D721Med (cell line): ENCODE measurements at regions not wholly inside any gene's neighbourhood (a gene's known extent, or its start where the extent isn't known, plus 50 kb on each side); places are given as distances from the start of the nearest gene placed in this dataset.
"Not testable (repeated sequence)": the region's sequence is repeated elsewhere in the genome, so short reads cannot be mapped to it uniquely, and the experiment has no call there.

Experiments
- DNase-seq: peaks from one replicate; pipeline ENCODE4 v3.0.0; 2011; ENCODE audit warnings: low spot score; ENCODE audit not compliant: insufficient read length
- FAIRE-seq: peaks from 2 replicates; lab custom pipeline; 2011; peaks lifted over from hg19 to GRCh38; lab: Jason Lieb, UNC
- TF ChIP-seq, protein P1 (sequence below): IDR thresholded peaks from 2 replicates; pipeline ENCODE4 v1.5.1; 2012; ENCODE audit warnings: mild to moderate bottlenecking, control low read depth; ENCODE audit not compliant: insufficient read depth; ENCODE audit errors: missing control alignments

DNA sequence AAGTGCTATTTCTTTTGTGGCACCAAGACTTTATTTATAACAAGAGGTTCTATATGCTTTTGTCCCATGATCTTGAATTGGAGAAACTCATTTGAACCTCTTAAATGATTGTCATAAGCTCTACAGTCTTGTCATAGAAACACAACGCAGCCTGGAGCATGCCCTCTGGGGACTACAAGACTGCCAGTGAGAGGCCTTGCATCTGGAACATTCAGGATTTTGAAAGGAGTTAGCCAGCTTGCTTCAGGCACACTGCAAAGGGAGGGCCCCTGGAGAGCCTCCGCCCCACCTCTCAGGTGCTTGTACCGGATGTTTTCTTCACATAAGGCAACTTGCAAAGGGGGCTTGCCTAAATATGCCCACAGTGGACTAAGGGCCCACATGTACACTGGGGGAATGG, 130.5 kb downstream of the LIG4 start:
- FAIRE-seq: no peak
- no peak for DNase-seq
- TF ChIP-seq, protein P1, sequence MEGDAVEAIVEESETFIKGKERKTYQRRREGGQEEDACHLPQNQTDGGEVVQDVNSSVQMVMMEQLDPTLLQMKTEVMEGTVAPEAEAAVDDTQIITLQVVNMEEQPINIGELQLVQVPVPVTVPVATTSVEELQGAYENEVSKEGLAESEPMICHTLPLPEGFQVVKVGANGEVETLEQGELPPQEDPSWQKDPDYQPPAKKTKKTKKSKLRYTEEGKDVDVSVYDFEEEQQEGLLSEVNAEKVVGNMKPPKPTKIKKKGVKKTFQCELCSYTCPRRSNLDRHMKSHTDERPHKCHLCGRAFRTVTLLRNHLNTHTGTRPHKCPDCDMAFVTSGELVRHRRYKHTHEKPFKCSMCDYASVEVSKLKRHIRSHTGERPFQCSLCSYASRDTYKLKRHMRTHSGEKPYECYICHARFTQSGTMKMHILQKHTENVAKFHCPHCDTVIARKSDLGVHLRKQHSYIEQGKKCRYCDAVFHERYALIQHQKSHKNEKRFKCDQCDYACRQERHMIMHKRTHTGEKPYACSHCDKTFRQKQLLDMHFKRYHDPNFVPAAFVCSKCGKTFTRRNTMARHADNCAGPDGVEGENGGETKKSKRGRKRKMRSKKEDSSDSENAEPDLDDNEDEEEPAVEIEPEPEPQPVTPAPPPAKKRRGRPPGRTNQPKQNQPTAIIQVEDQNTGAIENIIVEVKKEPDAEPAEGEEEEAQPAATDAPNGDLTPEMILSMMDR: no peak

DNA sequence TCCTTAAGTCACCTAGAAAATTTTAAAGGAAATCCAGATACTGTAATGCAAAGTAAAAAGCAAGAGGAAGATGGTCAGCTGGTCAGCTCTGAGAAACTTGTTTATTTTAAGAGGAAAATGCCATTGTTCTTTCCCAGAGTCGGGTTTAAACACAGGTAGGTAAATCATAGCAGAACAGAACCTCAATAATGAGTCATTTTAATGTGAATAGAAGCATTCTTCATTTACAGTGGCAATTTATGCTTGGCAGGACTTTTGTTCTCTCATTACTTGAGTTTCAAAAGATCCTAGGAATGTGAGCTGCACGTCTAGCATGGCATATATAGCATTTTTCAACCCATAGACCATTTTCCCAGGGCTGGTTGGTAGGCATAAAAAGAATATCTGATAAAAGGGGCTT, 132.3 kb downstream of the LIG4 start:
- TF ChIP-seq, protein P1: no peak
- DNase-seq (no peak), FAIRE-seq (no peak)

DNA sequence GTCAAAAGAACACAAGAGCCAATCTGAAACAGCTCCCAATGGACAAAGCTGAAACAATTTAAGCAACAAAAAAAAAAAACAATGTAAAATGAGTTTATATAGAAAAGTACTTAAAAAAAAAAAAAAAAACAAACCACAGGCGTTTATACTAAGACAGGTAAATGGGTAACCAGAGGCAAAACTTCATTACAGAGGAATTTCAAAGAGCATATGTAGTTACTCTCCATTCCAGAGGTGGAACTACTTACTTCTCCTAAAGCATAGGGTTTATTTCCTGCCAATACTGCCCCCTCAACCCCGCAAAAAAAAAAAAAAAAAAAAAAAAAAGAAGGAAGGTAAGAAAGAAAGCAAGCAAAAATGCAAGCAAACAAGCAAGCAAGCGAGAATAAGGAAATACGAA, 132.9 kb downstream of the LIG4 start:
- FAIRE-seq: no peak
- DNase-seq: no peak
- TF ChIP-seq, protein P1: no peak

DNA sequence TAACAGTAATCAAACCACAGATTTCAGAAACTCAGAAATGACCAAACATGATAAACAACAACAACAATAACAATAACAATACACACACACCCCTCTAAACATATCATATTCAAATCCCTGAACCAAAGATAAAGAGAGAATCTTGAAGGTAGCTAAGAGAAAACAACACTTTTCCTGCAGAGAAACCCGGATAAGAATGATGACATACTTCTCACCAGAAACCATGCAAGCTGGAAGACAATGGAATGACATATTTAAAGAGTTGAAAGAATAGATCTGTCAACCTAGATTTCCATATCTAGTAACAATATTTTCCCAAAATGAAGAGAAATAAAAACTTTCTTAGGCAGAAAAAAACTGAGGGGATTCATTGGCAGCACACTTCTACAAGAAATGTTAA, 138.1 kb downstream of the LIG4 start:
- TF ChIP-seq, protein P1: no peak
- no peak for FAIRE-seq
- DNase-seq: no peak

DNA sequence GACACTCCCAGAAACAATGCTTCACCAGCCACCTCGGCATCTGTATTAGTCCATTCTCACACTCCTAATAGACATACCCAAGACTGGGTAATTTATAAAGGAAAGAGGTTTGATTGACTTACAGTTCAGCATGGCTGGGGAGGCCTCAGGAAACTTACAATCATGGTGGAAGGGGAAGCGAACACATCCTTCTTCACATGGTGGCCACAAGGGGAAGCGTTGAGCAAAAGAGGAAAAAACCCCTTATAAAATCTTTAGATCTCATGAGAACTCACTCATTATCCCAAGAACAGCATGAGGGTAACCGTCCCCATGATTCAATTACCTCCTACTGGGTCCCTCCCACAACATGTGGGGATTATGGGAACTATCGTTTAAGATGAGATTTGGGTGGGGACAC, 140.9 kb downstream of the LIG4 start:
- DNase-seq, FAIRE-seq: not testable (repeated sequence)

DNA sequence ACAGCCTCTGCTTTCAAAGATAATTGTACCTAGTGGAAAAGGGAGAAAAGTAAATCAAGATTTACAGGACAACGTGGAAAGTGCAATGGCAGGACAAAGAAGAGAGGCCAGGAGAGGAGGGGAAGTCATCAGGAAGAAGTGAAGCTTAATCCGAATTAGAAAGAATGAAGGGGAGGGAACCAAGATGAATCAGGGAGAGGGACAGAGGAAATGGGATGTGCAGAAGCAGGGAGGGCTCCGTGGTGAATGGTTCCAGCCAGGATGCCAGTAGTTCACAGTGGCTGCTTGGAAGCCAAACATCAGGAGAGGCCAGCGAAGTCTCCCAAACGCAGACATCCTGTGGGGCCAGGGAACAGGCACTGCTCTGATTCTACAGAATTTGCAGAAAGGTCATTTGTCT, 144.4 kb downstream of the LIG4 start:
- DNase-seq (no peak), FAIRE-seq (no peak)
- TF ChIP-seq, protein P1: no peak

DNA sequence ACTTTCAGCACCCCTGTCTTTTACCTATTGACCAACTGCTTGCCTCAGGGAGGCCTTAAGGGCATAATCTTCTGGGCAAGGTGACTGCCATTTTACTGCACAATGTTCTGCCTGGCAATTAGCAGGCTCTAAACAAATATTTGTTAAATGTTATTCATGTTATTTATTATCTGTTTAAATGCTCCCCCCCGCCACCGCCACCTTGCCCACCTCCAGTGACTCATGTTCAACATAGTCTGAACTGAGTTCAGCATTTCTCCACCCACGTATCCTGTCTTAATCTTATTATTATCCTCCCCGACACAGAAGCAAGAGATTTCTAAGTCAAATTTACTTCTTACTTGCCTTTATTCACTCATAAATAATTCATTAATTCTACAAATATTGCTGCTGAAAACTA, 144.8 kb downstream of the LIG4 start:
- DNase-seq (no peak), FAIRE-seq (no peak)

More for the DNA sequence above, 144.8 kb downstream of the LIG4 start:
- TF ChIP-seq, protein P1: no peak
